Activated naive CD4-positive, alpha-beta T cell treated with anti-CD3 and anti-CD28 coated beads for 36 hours (primary cell): ENCODE measurements at regions not wholly inside any gene's neighbourhood (a gene's known extent, or its start where the extent isn't known, plus 50 kb on each side); places are given as distances from the start of the nearest gene placed in this dataset.

Source experiments
- CTCF ChIA-PET: fragments of 350-600 bp; sonication (Branson Sonifier 250); formaldehyde crosslinking; loops from one replicate; lab custom pipeline; 2021; ENCODE audit warnings: antibody characterized with exemption; lab: Charles Lee
- DNase-seq: peaks from one replicate; pipeline ENCODE4 v3.0.0-alpha.2; 2020
- H3K27ac Mint-ChIP-seq: one replicate; pipeline ENCODE4 v1.8.0; 2021; ENCODE audit warnings: mild to moderate bottlenecking, mixed read lengths
- H3K27me3 Mint-ChIP-seq: one replicate; pipeline ENCODE4 v1.8.0; 2021; ENCODE audit warnings: low read depth, mixed read lengths
- H3K36me3 Mint-ChIP-seq: one replicate; pipeline ENCODE4 v1.8.0; 2021; ENCODE audit warnings: low read depth, mixed read lengths
- H3K4me1 Mint-ChIP-seq: one replicate; pipeline ENCODE4 v1.8.0; 2021; ENCODE audit warnings: low read depth, mixed read lengths
- H3K4me3 Mint-ChIP-seq: one replicate; pipeline ENCODE4 v1.8.0; 2021; ENCODE audit warnings: mild to moderate bottlenecking, moderate library complexity, mixed read lengths
- H3K9me3 Mint-ChIP-seq: one replicate; pipeline ENCODE4 v1.8.0; 2021; ENCODE audit warnings: mixed read lengths
- intact Hi-C: fragments of 100-400 bp; cut with micrococcal nuclease; formaldehyde crosslinking; loops from one replicate; pipeline ENCODE4 v1.15.1; 2023

DNA sequence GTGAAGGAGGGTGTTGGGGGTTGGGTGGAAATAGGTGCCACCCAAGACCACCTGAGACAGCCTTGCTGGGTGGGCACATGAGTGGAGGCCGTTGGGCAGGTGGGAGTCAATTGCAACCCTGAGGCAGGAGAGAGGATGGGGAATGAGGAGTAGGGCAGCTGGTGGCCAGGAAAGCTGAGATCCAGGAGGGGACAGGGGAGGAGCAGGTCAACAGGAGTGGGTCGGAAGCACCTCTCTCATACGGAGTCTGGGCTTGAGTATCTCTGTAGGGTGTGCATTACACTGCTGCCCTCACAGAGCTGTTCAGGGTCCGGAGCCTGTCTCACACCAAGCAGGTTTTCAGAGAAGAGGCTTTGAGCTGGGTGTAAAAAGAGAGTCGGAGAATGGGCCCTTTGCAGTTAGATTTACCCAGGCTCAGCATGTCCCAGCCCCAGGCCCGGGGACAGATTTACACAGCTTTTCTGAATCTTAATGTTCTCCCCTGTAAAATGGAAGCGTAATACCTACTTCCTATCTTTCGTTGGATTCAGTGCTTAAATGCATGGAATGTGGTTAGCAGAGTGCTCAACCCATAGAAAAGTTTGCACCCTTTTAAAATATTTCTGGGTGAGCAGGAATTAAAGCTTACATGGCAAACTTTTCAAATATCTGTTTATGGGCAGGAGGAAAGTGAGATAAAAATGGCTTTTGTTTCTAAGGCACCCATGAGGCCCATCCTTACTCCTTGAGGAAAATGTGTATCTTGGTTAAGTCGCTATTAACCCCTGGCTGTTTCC is 144.0 kb upstream of the MYCN start:
- no peaks in the 10 kb centered on the region for H3K36me3 Mint-ChIP-seq
- peaks cover 5% of the 10 kb centered on the region for H3K27me3 Mint-ChIP-seq
- H3K4me1 Mint-ChIP-seq, result no peaks in the 10 kb centered on the region
- no peak for DNase-seq
- CTCF ChIA-PET, result no interaction called here
- H3K27ac Mint-ChIP-seq, result no peak overlapping the region
- no peak overlapping the region for H3K4me3 Mint-ChIP-seq
- intact Hi-C loops, result loop anchor here (5.0 kb wide), 1 partner anchor 159 kb away; no protein-coding TSS in a partner anchor
- H3K9me3 Mint-ChIP-seq, result no peaks in the 10 kb centered on the region

DNA sequence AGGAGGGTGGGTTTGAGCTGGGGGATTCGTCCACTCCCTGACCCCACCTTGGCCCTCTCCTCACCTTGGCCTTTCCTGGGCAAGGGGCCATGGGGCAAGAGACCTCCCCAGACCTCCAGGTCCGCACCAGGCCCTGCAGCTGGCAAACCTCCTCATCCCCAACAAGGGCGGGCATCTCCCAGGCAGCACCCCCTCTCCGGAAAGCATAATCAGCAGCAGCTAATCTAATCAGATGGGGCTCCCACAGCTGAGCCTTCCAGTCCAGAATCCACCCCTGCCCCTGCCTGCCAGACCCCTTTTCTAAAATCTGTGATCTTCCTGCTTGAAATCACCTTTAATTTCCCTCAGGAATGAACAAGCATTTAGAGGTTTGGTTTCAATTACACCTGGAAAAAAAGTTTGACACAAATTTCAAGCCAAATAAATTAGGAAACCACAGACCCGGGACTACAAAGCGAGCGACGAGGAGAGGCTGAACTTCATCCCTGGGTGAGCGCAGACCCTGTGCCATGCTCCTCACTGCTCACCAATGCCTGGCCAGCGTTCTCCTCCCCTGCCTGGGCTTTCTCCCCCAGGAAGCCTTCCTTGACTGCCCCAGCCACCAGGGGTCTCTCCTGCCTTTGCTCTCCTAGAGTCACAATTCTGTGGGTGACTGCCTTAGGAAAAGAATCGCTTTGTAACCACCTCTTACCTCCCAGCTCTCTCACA is 143.0 kb upstream of the MYCN start:
- CTCF ChIA-PET, result interaction anchor here (0.6 kb wide), 1 partner anchor 160 kb away, joined by 3 read pairs; no protein-coding TSS in a partner anchor
- no peak overlapping the region for H3K4me3 Mint-ChIP-seq
- H3K4me1 Mint-ChIP-seq, result no peaks in the 10 kb centered on the region
- intact Hi-C loops, result loop anchor here (5.0 kb wide), 1 partner anchor 160 kb away; no protein-coding TSS in a partner anchor
- no peak overlapping the region for H3K27ac Mint-ChIP-seq
- DNase-seq, result no peak
- H3K36me3 Mint-ChIP-seq, result no peaks in the 10 kb centered on the region
- no peaks in the 10 kb centered on the region for H3K9me3 Mint-ChIP-seq
- H3K27me3 Mint-ChIP-seq, result peaks cover 5% of the 10 kb centered on the region

GRCh38 chr2:15797939-15798281 is 142.4 kb upstream of the MYCN start:
- intact Hi-C loops, result loop anchor here (5.0 kb wide), 1 partner anchor 161 kb away; no protein-coding TSS in a partner anchor
- Mint-ChIP-seq H3K27me3 (peaks cover 5% of the 10 kb centered on the region), H3K27ac (no peak overlapping the region), H3K9me3 (no peaks in the 10 kb centered on the region), H3K4me1 (no peaks in the 10 kb centered on the region), H3K4me3 (no peak overlapping the region), H3K36me3 (no peaks in the 10 kb centered on the region)
- DNase-seq, result no peak
- CTCF ChIA-PET, result interaction anchor here (0.6 kb wide), 1 partner anchor 161 kb away, joined by 3 read pairs; no protein-coding TSS in a partner anchor

GRCh38 chr2:15798701-15799431 is 141.5 kb upstream of the MYCN start:
- peaks cover 5% of the 10 kb centered on the region for H3K27me3 Mint-ChIP-seq
- no peak for DNase-seq
- intact Hi-C loops, result loop anchor here (5.0 kb wide), 1 partner anchor 162 kb away; no protein-coding TSS in a partner anchor
- CTCF ChIA-PET, result no interaction called here
- no peak overlapping the region for H3K27ac Mint-ChIP-seq
- H3K4me3 Mint-ChIP-seq, result no peak overlapping the region
- no peaks in the 10 kb centered on the region for H3K9me3 Mint-ChIP-seq
- no peaks in the 10 kb centered on the region for H3K4me1 Mint-ChIP-seq
- H3K36me3 Mint-ChIP-seq, result no peaks in the 10 kb centered on the region

- Mint-ChIP-seq H3K9me3 (no peaks in the 10 kb centered on the region), H3K4me1 (no peaks in the 10 kb centered on the region), H3K4me3 (no peak overlapping the region), H3K36me3 (no peaks in the 10 kb centered on the region), H3K27ac (no peak overlapping the region), H3K27me3 (peaks cover 5% of the 10 kb centered on the region)
- intact Hi-C loops, result loop anchor here (5.0 kb wide), 1 partner anchor 162 kb away; no protein-coding TSS in a partner anchor
- DNase-seq, result no peak
- CTCF ChIA-PET, result no interaction called here
These were observed 140.9 kb upstream of the MYCN start for GRCh38 chr2:15799432-15799827.

GRCh38 chr2:15800495-15801329 is 139.6 kb upstream of the MYCN start:
- intact Hi-C loops, result no loop called here
- CTCF ChIA-PET, result no interaction called here
- H3K36me3 Mint-ChIP-seq, result no peaks in the 10 kb centered on the region
- no peaks in the 10 kb centered on the region for H3K9me3 Mint-ChIP-seq
- no peak overlapping the region for H3K4me3 Mint-ChIP-seq
- peaks cover 3% of the 10 kb centered on the region for H3K27me3 Mint-ChIP-seq
- no peak for DNase-seq
- no peaks in the 10 kb centered on the region for H3K4me1 Mint-ChIP-seq
- H3K27ac Mint-ChIP-seq, result no peak overlapping the region

GRCh38 chr2:15801439-15801838 is 138.9 kb upstream of the MYCN start:
- CTCF ChIA-PET, result interaction anchor here (0.6 kb wide), 1 partner anchor 16 kb away, joined by 4 read pairs; no protein-coding TSS in a partner anchor
- H3K27ac Mint-ChIP-seq, result no peak overlapping the region
- H3K36me3 Mint-ChIP-seq, result no peaks in the 10 kb centered on the region
- H3K27me3 Mint-ChIP-seq, result peaks cover 9% of the 10 kb centered on the region
- DNase-seq, result no peak
- H3K9me3 Mint-ChIP-seq, result no peaks in the 10 kb centered on the region
- no peaks in the 10 kb centered on the region for H3K4me1 Mint-ChIP-seq
- no peak overlapping the region for H3K4me3 Mint-ChIP-seq
- intact Hi-C loops, result no loop called here

GRCh38 chr2:15801904-15802303 is 138.4 kb upstream of the MYCN start:
- Mint-ChIP-seq H3K27ac (no peak overlapping the region), H3K36me3 (no peaks in the 10 kb centered on the region), H3K4me3 (no peak overlapping the region), H3K9me3 (no peaks in the 10 kb centered on the region), H3K27me3 (peaks cover 9% of the 10 kb centered on the region), H3K4me1 (no peaks in the 10 kb centered on the region)
- no peak for DNase-seq
- CTCF ChIA-PET, result interaction anchor here (0.6 kb wide), 2 partner anchors 16 to 72 kb away, joined by 3 to 4 read pairs; no protein-coding TSS in a partner anchor
- intact Hi-C loops, result no loop called here

DNA sequence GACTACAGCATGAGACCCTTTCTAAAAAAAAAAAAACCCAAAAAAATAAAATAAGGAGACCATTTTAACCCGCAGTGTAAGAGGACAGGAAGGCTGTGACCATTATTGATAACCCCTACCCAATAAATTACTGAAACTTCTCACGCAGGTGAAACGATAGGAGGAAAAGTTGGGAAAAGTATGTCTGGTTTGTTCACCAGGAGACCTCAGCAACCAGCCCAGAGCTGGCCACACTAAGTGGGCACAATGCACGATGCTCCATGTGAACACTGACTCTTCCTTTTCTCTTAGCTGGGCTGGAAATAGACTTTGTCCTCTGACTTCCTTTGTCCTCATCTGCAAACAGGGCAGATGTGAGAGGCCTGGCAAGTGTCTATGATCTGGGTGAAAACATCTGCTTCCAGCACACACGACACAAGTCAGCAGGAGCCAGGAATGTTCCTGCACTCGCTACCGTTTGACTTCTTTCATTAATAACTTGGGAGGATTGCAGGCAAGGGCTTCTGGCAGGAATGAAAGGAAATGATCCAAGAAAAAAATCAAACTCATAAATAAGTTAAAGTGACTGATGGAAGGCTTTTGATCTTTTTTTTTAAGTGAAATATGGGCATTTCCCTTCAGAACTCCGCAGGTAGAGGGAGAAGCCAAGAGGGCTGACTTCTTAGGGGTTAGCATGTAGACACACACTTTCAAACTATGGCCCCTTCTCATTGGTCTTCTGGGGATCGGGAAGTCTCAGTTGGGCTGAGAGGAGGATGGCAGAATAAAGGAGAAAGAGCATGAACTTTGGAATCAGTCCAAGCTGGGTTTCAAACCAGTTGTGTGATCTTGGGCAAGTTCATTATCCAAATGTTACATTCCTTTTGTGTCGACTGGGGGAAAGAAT is 137.4 kb upstream of the MYCN start:
- no peak for DNase-seq
- intact Hi-C loops, result no loop called here
- Mint-ChIP-seq H3K27ac (no peak overlapping the region), H3K27me3 (peaks cover 6% of the 10 kb centered on the region), H3K4me3 (no peak overlapping the region), H3K4me1 (no peaks in the 10 kb centered on the region), H3K9me3 (no peaks in the 10 kb centered on the region), H3K36me3 (no peaks in the 10 kb centered on the region)
- CTCF ChIA-PET, result no interaction called here

GRCh38 chr2:15803543-15804245 is 136.7 kb upstream of the MYCN start:
- no peaks in the 10 kb centered on the region for H3K9me3 Mint-ChIP-seq

More at GRCh38 chr2:15803543-15804245, 136.7 kb upstream of the MYCN start:
- Mint-ChIP-seq H3K27me3 (peaks cover 6% of the 10 kb centered on the region), H3K4me3 (no peak overlapping the region), H3K4me1 (no peaks in the 10 kb centered on the region), H3K36me3 (no peaks in the 10 kb centered on the region), H3K27ac (no peak overlapping the region)
- no peak for DNase-seq
- CTCF ChIA-PET, result no interaction called here
- intact Hi-C loops, result no loop called here
